H1 (cell line): ENCODE measurements at regions not wholly inside any gene's neighbourhood (a gene's known extent, or its start where the extent isn't known, plus 50 kb on each side); places are given as distances from the start of the nearest gene placed in this dataset.

ENCODE experiments used
- CTCF ChIA-PET: fragments of 300-600 bp; sonication (Branson Sonifier 250); formaldehyde crosslinking; loops from one replicate; lab custom pipeline; 2021; ENCODE audit not compliant: partially characterized antibody; lab: Charles Lee
- POLR2A ChIA-PET: fragments of 300-600 bp; sonication (Branson Sonifier 250); formaldehyde crosslinking; loops from one replicate; lab custom pipeline; 2021; ENCODE audit warnings: inconsistent platforms; ENCODE audit not compliant: partially characterized antibody; lab: Charles Lee
- DNase-seq, 2 experiments: peaks; one replicate each; pipeline versions ENCODE4 v3.0.0 to v3.0.0-alpha.2; 2010 to 2022; ENCODE audit warnings: low spot score in 2 of 2, low read depth in 1 of 2, mixed read lengths in 1 of 2
- FAIRE-seq: peaks from 2 replicates; lab custom pipeline; 2011; peaks lifted over from hg19 to GRCh38; lab: Jason Lieb, UNC
- H2AFZ ChIP-seq: 2 replicates; pipeline ENCODE4 v1.8.1; 2012; ENCODE audit warnings: low read length, inconsistent platforms
- H2AK5ac ChIP-seq: 2 replicates; pipeline ENCODE4 v1.6.1; 2013; ENCODE audit warnings: low read depth, low read length
- H2BK120ac ChIP-seq: replicated peaks from 2 replicates; pipeline ENCODE3; 2013; ENCODE audit warnings: low read depth, low read length, inconsistent platforms
- H2BK12ac ChIP-seq: 2 replicates; pipeline ENCODE4 v1.6.1; 2013; ENCODE audit warnings: low read depth, low read length
- H2BK15ac ChIP-seq: 2 replicates; pipeline ENCODE4 v1.6.1; 2013; ENCODE audit warnings: low read length
- H2BK20ac ChIP-seq: 2 replicates; pipeline ENCODE4 v1.6.1; 2013; ENCODE audit warnings: low read length
- H2BK5ac ChIP-seq: 2 replicates; pipeline ENCODE4 v1.6.1; 2013; ENCODE audit warnings: low read depth, low read length
- H3K14ac ChIP-seq: 2 replicates; pipeline ENCODE4 v1.6.1; 2013; ENCODE audit warnings: inconsistent platforms; ENCODE audit not compliant: insufficient read length
- H3K18ac ChIP-seq: 2 replicates; pipeline ENCODE4 v1.6.1; 2013; ENCODE audit warnings: low read length; ENCODE audit errors: extremely low read depth
- H3K23ac ChIP-seq: 2 replicates; pipeline ENCODE4 v1.6.1; 2013; ENCODE audit warnings: inconsistent platforms; ENCODE audit not compliant: insufficient read length
- H3K23me2 ChIP-seq: 2 replicates; pipeline ENCODE4 v1.6.1; 2013; ENCODE audit warnings: low read depth, low read length
- H3K27ac ChIP-seq: 2 replicates; pipeline ENCODE4 v1.6.1; 2011; ENCODE audit warnings: low read depth, low read length, inconsistent platforms
- H3K27me3 ChIP-seq, 4 experiments: replicated peaks in 1 of 4; 1 replicate in 1 of 4; 2 replicates in 3 of 4; pipeline versions ENCODE4 v1.6.1 to v1.8.1; 2011 to 2013; ENCODE audit warnings: low read length in 3 of 4, mild to moderate bottlenecking in 3 of 4, inconsistent platforms in 2 of 4, mixed read lengths in 2 of 4, moderate library complexity in 1 of 4; ENCODE audit not compliant: control insufficient read depth in 3 of 4, insufficient read depth in 3 of 4; ENCODE audit errors: extremely low read depth in 1 of 4
- H3K36me3 ChIP-seq, 4 experiments: 2 replicates each; pipeline versions ENCODE4 v1.6.1 to v1.8.1; 2011 to 2013; ENCODE audit warnings: mild to moderate bottlenecking in 4 of 4, low read length in 3 of 4, moderate library complexity in 2 of 4, control low read depth in 1 of 4, inconsistent platforms in 1 of 4; ENCODE audit not compliant: insufficient read depth in 4 of 4, control insufficient read depth in 2 of 4
- H3K4ac ChIP-seq: replicated peaks from 2 replicates; pipeline ENCODE3; 2013; ENCODE audit warnings: low read length, low read depth, mixed read lengths, inconsistent platforms; ENCODE audit not compliant: insufficient read length
- H3K4me1 ChIP-seq, 4 experiments: replicated peaks in 1 of 4; 1 replicate in 1 of 4; 2 replicates in 3 of 4; pipeline versions ENCODE4 v1.6.1 to v1.8.1; 2011 to 2013; ENCODE audit warnings: low read length in 3 of 4, inconsistent platforms in 2 of 4, mixed read lengths in 1 of 4; ENCODE audit not compliant: insufficient read depth in 4 of 4, control insufficient read depth in 3 of 4
- H3K4me2 ChIP-seq, 2 experiments: 2 replicates each; pipeline versions ENCODE4 v1.6.1 to v1.8.1; 2011 to 2013; ENCODE audit warnings: low read depth in 2 of 2, low read length in 2 of 2, control low read depth in 1 of 2, inconsistent platforms in 1 of 2, mild to moderate bottlenecking in 1 of 2; ENCODE audit not compliant: insufficient read depth in 1 of 2
- H3K4me3 ChIP-seq, 4 experiments: fragments of 200-600, 300-600 bp in 1 of 4; sonication (generic), shearing (Covaris generic), sonication (Bioruptor Twin) in 1 of 4; 2 replicates each; pipeline versions ENCODE4 v1.5.1 to v1.8.1; 2011 to 2016; ENCODE audit warnings: low read length in 4 of 4, low read depth in 3 of 4, control low read depth in 2 of 4, inconsistent platforms in 2 of 4, mild to moderate bottlenecking in 2 of 4, mixed read lengths in 1 of 4, moderate library complexity in 1 of 4; ENCODE audit not compliant: insufficient read depth in 2 of 4; ENCODE audit errors: extremely low read depth in 1 of 4
- H3K56ac ChIP-seq: replicated peaks from 2 replicates; pipeline ENCODE3; 2013; ENCODE audit warnings: low read depth, mild to moderate bottlenecking, mixed read lengths, low read length, inconsistent platforms; ENCODE audit not compliant: insufficient read length
- H3K79me1 ChIP-seq: 2 replicates; pipeline ENCODE4 v1.6.1; 2013; ENCODE audit warnings: low read depth, low read length, control low read depth
- H3K79me2 ChIP-seq, 2 experiments: 2 replicates each; pipeline versions ENCODE4 v1.6.1 to v1.8.1; 2012 to 2013; ENCODE audit warnings: low read length in 2 of 2, mild to moderate bottlenecking in 2 of 2, inconsistent platforms in 1 of 2; ENCODE audit not compliant: insufficient read depth in 2 of 2, control insufficient read depth in 1 of 2
- H3K9ac ChIP-seq, 4 experiments: replicated peaks in 1 of 4; 1 replicate in 1 of 4; 2 replicates in 3 of 4; pipeline versions ENCODE4 v1.6.1 to v1.8.1; 2011 to 2013; ENCODE audit warnings: low read depth in 3 of 4, low read length in 3 of 4, control low read depth in 2 of 4, mild to moderate bottlenecking in 2 of 4, moderate library complexity in 2 of 4, inconsistent platforms in 1 of 4; ENCODE audit errors: extremely low read depth in 1 of 4
- H3K9me3 ChIP-seq, 2 experiments: 2 replicates each; pipeline versions ENCODE4 v1.6.1 to v1.8.1; 2012 to 2013; ENCODE audit warnings: mild to moderate bottlenecking in 2 of 2, moderate library complexity in 2 of 2, control low read depth in 1 of 2, inconsistent platforms in 1 of 2, low read depth in 1 of 2, low read length in 1 of 2, mixed read lengths in 1 of 2; ENCODE audit not compliant: insufficient read depth in 2 of 2
- H4K20me1 ChIP-seq, 2 experiments: replicated peaks in 1 of 2; 2 replicates each; pipeline versions ENCODE3 to v1.8.1; 2011 to 2013; ENCODE audit warnings: inconsistent platforms in 2 of 2, low read length in 2 of 2, mild to moderate bottlenecking in 1 of 2; ENCODE audit not compliant: insufficient read depth in 2 of 2, control insufficient read depth in 1 of 2
- H4K5ac ChIP-seq: 2 replicates; pipeline ENCODE4 v1.6.1; 2013; ENCODE audit warnings: low read length, low read depth, mixed read lengths, inconsistent platforms; ENCODE audit not compliant: insufficient read length
- H4K8ac ChIP-seq: 2 replicates; pipeline ENCODE4 v1.8.0; 2013; ENCODE audit warnings: mild to moderate bottlenecking, moderate library complexity, low read length, inconsistent platforms; ENCODE audit not compliant: insufficient read depth; ENCODE audit errors: extremely low read depth
- H4K91ac ChIP-seq: replicated peaks from 2 replicates; pipeline ENCODE3; 2013; ENCODE audit warnings: low read length, mixed read lengths, inconsistent platforms; ENCODE audit not compliant: insufficient read length
- ATF2 ChIP-seq: IDR thresholded peaks from 2 replicates; pipeline ENCODE4 v1.6.1; 2012; ENCODE audit warnings: low read length, inconsistent platforms
- CEBPB ChIP-seq: IDR thresholded peaks from 2 replicates; pipeline ENCODE4 v1.6.1; 2012; ENCODE audit warnings: low read depth, low read length
- CTCF ChIP-seq, 3 experiments: IDR thresholded peaks; 1 replicate in 2 of 3; 2 replicates in 1 of 3; pipeline versions ENCODE4 v1.5.1 to v1.6.1; 2011; ENCODE audit warnings: low read length in 3 of 3, mild to moderate bottlenecking in 3 of 3, inconsistent platforms in 2 of 3, low read depth in 1 of 3, moderate library complexity in 1 of 3; ENCODE audit not compliant: insufficient read depth in 1 of 3; ENCODE audit errors: control extremely low read depth in 1 of 3
- E2F6 ChIP-seq: IDR thresholded peaks from 2 replicates; pipeline ENCODE4 v1.6.1; 2012; ENCODE audit warnings: inconsistent platforms
- HDAC6 ChIP-seq: IDR thresholded peaks from one replicate; pipeline ENCODE4 v1.7.1; 2012; ENCODE audit warnings: low read depth, mild to moderate bottlenecking, inconsistent platforms, low read length, moderate library complexity
- JUN ChIP-seq: IDR thresholded peaks from 2 replicates; pipeline ENCODE4 v1.6.1; 2011; ENCODE audit warnings: low read depth, mild to moderate bottlenecking, improper control_type of control experiment, low read length
- POLR2AphosphoS5 ChIP-seq: IDR thresholded peaks from 2 replicates; pipeline ENCODE4 v1.6.1; 2011; ENCODE audit warnings: low read depth, low read length
- POU5F1 ChIP-seq: IDR thresholded peaks from 2 replicates; pipeline ENCODE4 v1.6.1; 2011; ENCODE audit warnings: low read depth, mild to moderate bottlenecking, low read length, moderate library complexity
- RBBP5 ChIP-seq: IDR thresholded peaks from 2 replicates; pipeline ENCODE4 v1.7.1; 2012; ENCODE audit warnings: low read depth, mild to moderate bottlenecking, inconsistent platforms, low read length, moderate library complexity, borderline replicate concordance
- TBP ChIP-seq: IDR thresholded peaks from 2 replicates; pipeline ENCODE4 v1.6.1; 2011; ENCODE audit warnings: low read depth, low read length, improper control_type of control experiment
- WGBS, 2 experiments: shearing (Covaris generic) in 1 of 2; methylation state at CpG; one replicate each; pipeline versions ENCODE4 v1.1.6 to v1.1.7; 2013 to 2015; ENCODE audit warnings: low lambda C conversion rate in 2 of 2, mixed read lengths in 2 of 2, inconsistent platforms in 1 of 2, low coverage in 1 of 2, missing lambda C conversion rate in 1 of 2; ENCODE audit not compliant: insufficient replicate concordance in 2 of 2, insufficient coverage in 1 of 2, insufficient read length in 1 of 2; ENCODE audit errors: extremely low coverage in 1 of 2, missing lambda C conversion rate in 1 of 2; 5-methylcytosine and 5-hydroxymethylcytosine counted together

GRCh38 chr7:25066253-25066652 is 58.8 kb downstream of the CYCS start:
- no peak overlapping the region for H2BK5ac ChIP-seq
- H3K4me2 ChIP-seq: no peak overlapping the region
- no peak overlapping the region for H3K4ac ChIP-seq
- POLR2A ChIA-PET: no interaction called here
- 87% methylated on average over 1 of the region's 1 CpG; no CpG with 5 or more reads in 1 of the 2 experiments for WGBS, 2 experiments
- H2BK15ac ChIP-seq: no peak overlapping the region
- H3K27ac ChIP-seq: no peak overlapping the region
- H4K8ac ChIP-seq: no peak overlapping the region
- no peak overlapping the region for H2BK120ac ChIP-seq
- no peaks in the 10 kb centered on the region for H3K23me2 ChIP-seq
- H2AK5ac ChIP-seq: no peak overlapping the region
- H3K79me2 ChIP-seq: no peaks in the 10 kb centered on the region
- no peaks in the 10 kb centered on the region for H3K36me3 ChIP-seq
- no peak overlapping the region for H2BK12ac ChIP-seq
- no peak overlapping the region for H3K56ac ChIP-seq
- no peak overlapping the region for H3K9ac ChIP-seq
- no peaks in the 10 kb centered on the region for H4K20me1 ChIP-seq
- H3K27me3 ChIP-seq: no peaks in the 10 kb centered on the region
- H3K79me1 ChIP-seq: no peaks in the 10 kb centered on the region
- H2AFZ ChIP-seq: no peak overlapping the region
- H3K14ac ChIP-seq: no peak overlapping the region
- DNase-seq (no peak), FAIRE-seq (no peak)
- no peak overlapping the region for H3K23ac ChIP-seq
- H4K5ac ChIP-seq: no peak overlapping the region
- H3K4me1 ChIP-seq: no peaks in the 10 kb centered on the region; a peak in 2 of 7 replicates
- no peak overlapping the region for H2BK20ac ChIP-seq
- H3K18ac ChIP-seq: no peak overlapping the region
- no peak overlapping the region for H3K4me3 ChIP-seq
- CTCF ChIA-PET: interaction anchor here (0.6 to 1.5 kb wide), 7 partner anchors 13 to 289 kb away, joined by 3 to 5 read pairs (median 3); no protein-coding TSS in a partner anchor
- peaks cover 2 to 3% of the 10 kb centered on the region in 2 experiments; a peak in 1 of 4 replicates for H3K9me3 ChIP-seq
- H4K91ac ChIP-seq: no peak overlapping the region
- TF ChIP-seq E2F6: no peak
- TF ChIP-seq JUN: no peak
- TF ChIP-seq TBP: no peak
- no peak for TF ChIP-seq POU5F1
- no peak for TF ChIP-seq ATF2
- TF ChIP-seq CEBPB: no peak
- no peak for TF ChIP-seq CTCF (IDR thresholded peaks at IDR 0.05; ENCODE audit: control extremely low read depth in 1 of 3, insufficient read depth in 1 of 3, low read depth in 1 of 3, low read length in 3 of 3)
- no peak for TF ChIP-seq RBBP5
- TF ChIP-seq POLR2AphosphoS5: no peak
- TF ChIP-seq HDAC6: no peak
